ENCODE measurements at regions not wholly inside any gene's neighbourhood (a gene's known extent, or its start where the extent isn't known, plus 50 kb on each side); places are given as distances from the start of the nearest gene placed in this dataset.

DNA sequence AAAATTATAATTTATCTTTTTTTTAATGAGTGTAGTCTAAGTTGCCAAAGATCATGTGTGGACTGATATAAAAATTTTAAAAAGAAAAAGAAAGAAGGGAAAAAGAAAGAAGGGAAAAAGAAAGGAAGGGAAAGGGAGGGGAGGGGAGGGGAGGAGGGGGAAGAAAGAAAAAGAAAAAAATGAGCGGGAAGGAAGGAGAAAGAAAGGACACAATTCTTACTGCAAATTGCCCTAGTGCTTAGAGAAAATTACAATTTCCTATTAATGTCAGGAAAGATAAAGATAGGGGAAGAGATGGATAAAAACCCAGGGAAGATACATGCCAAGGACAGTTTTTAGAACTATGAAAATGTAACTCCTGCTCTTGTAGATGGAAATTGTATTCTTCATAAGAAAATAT lies 789.7 kb upstream of the GRAMD2B start:
- H3K4me3 Mint-ChIP-seq = no peak overlapping the region
- H3K36me3 Mint-ChIP-seq (ENCODE audit: low read depth) = no peaks in the 10 kb centered on the region
- no peaks in the 10 kb centered on the region for H3K4me1 Mint-ChIP-seq (ENCODE audit: low read depth)
- H3K9me3 Mint-ChIP-seq = no peaks in the 10 kb centered on the region
- H3K27me3 Mint-ChIP-seq (ENCODE audit: low read depth) = no peaks in the 10 kb centered on the region
- H3K27ac Mint-ChIP-seq = no peak overlapping the region

GRCh38 chr5:125634216-125634835 lies 788.9 kb upstream of the GRAMD2B start:
- Mint-ChIP-seq H3K4me3 (no peak overlapping the region), H3K9me3 (no peaks in the 10 kb centered on the region), H3K4me1 (ENCODE audit: low read depth) (no peaks in the 10 kb centered on the region), H3K27me3 (ENCODE audit: low read depth) (no peaks in the 10 kb centered on the region), H3K36me3 (ENCODE audit: low read depth) (no peaks in the 10 kb centered on the region), H3K27ac (no peak overlapping the region)

DNA sequence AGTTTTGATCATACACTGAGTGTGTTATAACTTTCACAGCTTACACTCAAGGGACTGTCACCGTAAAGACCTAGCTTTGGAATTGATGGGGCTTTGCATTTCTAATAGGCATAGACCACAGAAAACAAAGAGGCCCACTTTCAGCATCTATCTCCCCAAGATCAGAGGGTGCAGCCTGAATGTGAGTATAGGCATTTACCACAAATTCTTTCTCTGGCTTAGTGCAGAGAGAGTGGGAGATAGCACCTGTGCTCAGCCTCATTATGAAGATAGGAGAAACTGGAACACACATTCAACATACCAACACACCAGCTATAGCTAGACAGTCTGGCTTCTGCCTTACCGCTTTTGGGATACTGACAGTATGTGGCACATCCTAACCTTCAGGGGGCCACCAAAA lies 783.4 kb upstream of the GRAMD2B start:
- Mint-ChIP-seq H3K27ac (no peak overlapping the region), H3K4me3 (no peak overlapping the region), H3K9me3 (peaks cover 12% of the 10 kb centered on the region), H3K4me1 (ENCODE audit: low read depth) (no peaks in the 10 kb centered on the region), H3K27me3 (ENCODE audit: low read depth) (no peaks in the 10 kb centered on the region), H3K36me3 (ENCODE audit: low read depth) (no peaks in the 10 kb centered on the region)

- Mint-ChIP-seq H3K4me3 (no peak overlapping the region), H3K36me3 (ENCODE audit: low read depth) (no peaks in the 10 kb centered on the region), H3K4me1 (ENCODE audit: low read depth) (no peaks in the 10 kb centered on the region), H3K27ac (no peak overlapping the region), H3K9me3 (peaks cover 6% of the 10 kb centered on the region), H3K27me3 (ENCODE audit: low read depth) (no peaks in the 10 kb centered on the region)
Measured at GRCh38 chr5:125652761-125653160, 770.4 kb upstream of the GRAMD2B start.

- no peaks in the 10 kb centered on the region for H3K4me1 Mint-ChIP-seq (ENCODE audit: low read depth)
- no peaks in the 10 kb centered on the region for H3K9me3 Mint-ChIP-seq
- H3K27ac Mint-ChIP-seq = no peak overlapping the region
- H3K4me3 Mint-ChIP-seq = no peak overlapping the region
- no peaks in the 10 kb centered on the region for H3K27me3 Mint-ChIP-seq (ENCODE audit: low read depth)
- H3K36me3 Mint-ChIP-seq (ENCODE audit: low read depth) = no peaks in the 10 kb centered on the region
Measured at GRCh38 chr5:125654392-125654791, 768.8 kb upstream of the GRAMD2B start.

DNA sequence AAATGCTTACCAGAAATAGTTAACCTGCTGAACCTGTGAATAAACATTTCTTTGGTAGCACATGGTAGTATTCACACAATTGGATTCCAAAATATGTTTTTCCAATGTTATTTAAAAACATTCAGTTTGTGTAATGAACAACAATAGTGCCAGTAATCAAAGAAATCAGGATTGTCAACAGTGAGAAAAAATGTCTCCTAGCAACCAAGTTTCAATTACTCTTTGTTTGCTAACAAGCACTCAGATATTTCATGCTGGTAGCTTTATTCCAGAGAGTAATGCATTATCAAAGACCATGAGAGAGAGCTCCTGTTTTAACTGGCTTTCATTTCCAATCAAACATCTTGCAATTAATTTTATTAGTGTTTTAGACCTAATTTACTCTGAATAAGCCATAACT lies 768.1 kb upstream of the GRAMD2B start:
- Mint-ChIP-seq H3K27me3 (ENCODE audit: low read depth) (no peaks in the 10 kb centered on the region), H3K36me3 (ENCODE audit: low read depth) (no peaks in the 10 kb centered on the region), H3K4me1 (ENCODE audit: low read depth) (no peaks in the 10 kb centered on the region), H3K4me3 (no peak overlapping the region), H3K9me3 (no peaks in the 10 kb centered on the region), H3K27ac (no peak overlapping the region)

DNA sequence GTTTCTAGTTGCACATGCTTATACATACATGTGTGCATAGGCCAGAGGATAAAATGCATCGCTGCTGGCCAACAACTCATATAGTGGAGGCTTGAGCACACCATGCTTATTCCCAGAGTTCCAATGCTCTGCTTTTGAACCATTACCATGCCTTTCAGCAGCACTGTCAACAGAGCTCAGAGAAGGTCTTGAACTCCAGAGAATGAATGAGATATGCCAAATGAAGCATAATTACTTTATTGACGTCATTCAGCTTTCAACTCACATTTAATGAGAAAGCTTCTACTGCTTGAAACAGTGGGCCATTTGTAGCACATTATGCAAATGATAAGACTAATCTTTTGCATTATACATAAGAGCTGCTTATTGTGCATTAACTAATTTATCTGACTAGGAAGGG lies 765.3 kb upstream of the GRAMD2B start:
- no peak overlapping the region for H3K4me3 Mint-ChIP-seq
- H3K36me3 Mint-ChIP-seq (ENCODE audit: low read depth) = no peaks in the 10 kb centered on the region
- no peaks in the 10 kb centered on the region for H3K9me3 Mint-ChIP-seq
- H3K27me3 Mint-ChIP-seq (ENCODE audit: low read depth) = no peaks in the 10 kb centered on the region
- no peaks in the 10 kb centered on the region for H3K4me1 Mint-ChIP-seq (ENCODE audit: low read depth)
- H3K27ac Mint-ChIP-seq = no peak overlapping the region

DNA sequence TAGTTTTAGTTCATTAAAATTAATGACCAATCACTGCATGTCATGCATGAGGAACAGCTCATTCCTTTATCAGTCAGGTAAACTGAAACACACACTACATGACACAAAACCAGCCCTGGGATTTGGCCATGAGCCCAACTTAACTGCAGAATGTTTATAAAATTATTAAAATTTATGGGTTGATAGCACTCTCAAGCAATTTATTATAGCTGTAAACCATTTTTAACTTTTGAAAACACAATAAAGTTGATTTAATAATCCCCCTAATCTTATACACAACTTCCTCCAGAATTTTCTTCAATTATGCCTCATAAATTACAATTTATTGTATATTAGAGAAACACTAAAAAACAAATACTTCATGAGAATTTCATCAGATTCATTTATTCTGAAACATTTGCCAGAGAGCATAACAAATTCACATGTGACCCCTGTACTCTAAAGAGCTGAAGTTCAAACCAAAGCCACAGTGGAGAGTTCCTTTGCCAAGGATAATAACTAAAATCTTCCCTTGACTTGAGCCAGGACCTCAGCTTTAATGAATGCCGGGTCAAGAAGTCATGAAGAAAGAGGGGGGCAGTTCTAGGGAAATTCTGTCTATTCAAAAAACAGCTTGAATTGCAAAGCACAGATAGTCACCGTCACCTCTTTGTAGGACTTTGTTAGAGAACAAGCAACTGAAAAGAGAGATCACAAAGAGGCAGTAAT lies 763.7 kb upstream of the GRAMD2B start:
- H3K36me3 Mint-ChIP-seq (ENCODE audit: low read depth) = no peaks in the 10 kb centered on the region
- H3K27ac Mint-ChIP-seq = no peak overlapping the region
- H3K27me3 Mint-ChIP-seq (ENCODE audit: low read depth) = no peaks in the 10 kb centered on the region
- H3K9me3 Mint-ChIP-seq = peaks cover 11% of the 10 kb centered on the region
- no peaks in the 10 kb centered on the region for H3K4me1 Mint-ChIP-seq (ENCODE audit: low read depth)
- H3K4me3 Mint-ChIP-seq = no peak overlapping the region

- Mint-ChIP-seq H3K27me3 (ENCODE audit: low read depth) (no peaks in the 10 kb centered on the region), H3K4me3 (no peak overlapping the region), H3K36me3 (ENCODE audit: low read depth) (no peaks in the 10 kb centered on the region), H3K27ac (no peak overlapping the region), H3K4me1 (ENCODE audit: low read depth) (no peaks in the 10 kb centered on the region), H3K9me3 (peaks cover 13% of the 10 kb centered on the region)
Measured at GRCh38 chr5:125660231-125660895, 762.8 kb upstream of the GRAMD2B start.

GRCh38 chr5:125661584-125661983 lies 761.6 kb upstream of the GRAMD2B start:
- H3K36me3 Mint-ChIP-seq (ENCODE audit: low read depth) = no peaks in the 10 kb centered on the region
- H3K4me1 Mint-ChIP-seq (ENCODE audit: low read depth) = no peaks in the 10 kb centered on the region
- peaks cover 17% of the 10 kb centered on the region for H3K9me3 Mint-ChIP-seq
- H3K4me3 Mint-ChIP-seq = no peak overlapping the region
- H3K27me3 Mint-ChIP-seq (ENCODE audit: low read depth) = no peaks in the 10 kb centered on the region
- H3K27ac Mint-ChIP-seq = no peak overlapping the region

- peaks cover 15% of the 10 kb centered on the region for H3K9me3 Mint-ChIP-seq
- no peaks in the 10 kb centered on the region for H3K36me3 Mint-ChIP-seq (ENCODE audit: low read depth)
- H3K27me3 Mint-ChIP-seq (ENCODE audit: low read depth) = no peaks in the 10 kb centered on the region
- no peaks in the 10 kb centered on the region for H3K4me1 Mint-ChIP-seq (ENCODE audit: low read depth)
- H3K4me3 Mint-ChIP-seq = no peak overlapping the region
- no peak overlapping the region for H3K27ac Mint-ChIP-seq
Measured at GRCh38 chr5:125668884-125669283, 754.3 kb upstream of the GRAMD2B start.

- H3K27ac Mint-ChIP-seq = no peak overlapping the region
- no peak overlapping the region for H3K4me3 Mint-ChIP-seq
- H3K4me1 Mint-ChIP-seq (ENCODE audit: low read depth) = no peaks in the 10 kb centered on the region
- H3K27me3 Mint-ChIP-seq (ENCODE audit: low read depth) = no peaks in the 10 kb centered on the region
- no peaks in the 10 kb centered on the region for H3K36me3 Mint-ChIP-seq (ENCODE audit: low read depth)
- H3K9me3 Mint-ChIP-seq = peaks cover 5% of the 10 kb centered on the region
Measured at GRCh38 chr5:125673359-125673950, 749.8 kb upstream of the GRAMD2B start.

GRCh38 chr5:125679522-125679921 lies 743.7 kb upstream of the GRAMD2B start:
- Mint-ChIP-seq H3K9me3 (no peaks in the 10 kb centered on the region), H3K27me3 (ENCODE audit: low read depth) (no peaks in the 10 kb centered on the region), H3K4me3 (no peak overlapping the region), H3K36me3 (ENCODE audit: low read depth) (no peaks in the 10 kb centered on the region), H3K4me1 (ENCODE audit: low read depth) (no peaks in the 10 kb centered on the region), H3K27ac (no peak overlapping the region)

DNA sequence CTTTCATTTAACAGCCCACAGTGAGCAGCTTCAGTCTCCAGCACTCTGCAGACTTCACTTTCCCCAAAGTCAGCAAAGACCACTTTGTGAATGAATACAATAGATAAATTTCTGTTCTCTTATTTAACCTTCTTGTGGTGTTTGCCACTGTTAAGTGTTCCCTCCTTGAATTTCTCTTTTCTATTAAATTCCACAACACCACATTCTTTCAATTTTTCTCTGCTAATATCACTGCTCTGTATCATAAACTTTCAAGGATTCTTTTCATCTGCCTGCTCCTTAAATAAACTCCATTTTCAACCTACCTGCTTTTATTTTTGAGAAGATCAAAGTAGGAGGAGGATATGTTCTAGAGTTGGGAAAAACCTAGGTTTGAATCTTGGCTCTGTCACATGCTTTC lies 739.5 kb upstream of the GRAMD2B start:
- H3K9me3 Mint-ChIP-seq = no peaks in the 10 kb centered on the region

GRCh38 chr5:125685771-125686170 lies 737.4 kb upstream of the GRAMD2B start:
- no peaks in the 10 kb centered on the region for H3K9me3 Mint-ChIP-seq
- H3K27me3 Mint-ChIP-seq (ENCODE audit: low read depth) = no peaks in the 10 kb centered on the region
- H3K4me1 Mint-ChIP-seq (ENCODE audit: low read depth) = no peaks in the 10 kb centered on the region
- H3K27ac Mint-ChIP-seq = no peak overlapping the region
- H3K36me3 Mint-ChIP-seq (ENCODE audit: low read depth) = no peaks in the 10 kb centered on the region
- H3K4me3 Mint-ChIP-seq = no peak overlapping the region

More for the DNA sequence above, 739.5 kb upstream of the GRAMD2B start:
- no peaks in the 10 kb centered on the region for H3K36me3 Mint-ChIP-seq (ENCODE audit: low read depth)
- no peaks in the 10 kb centered on the region for H3K4me1 Mint-ChIP-seq (ENCODE audit: low read depth)
- no peak overlapping the region for H3K4me3 Mint-ChIP-seq
- H3K27me3 Mint-ChIP-seq (ENCODE audit: low read depth) = no peaks in the 10 kb centered on the region
- no peak overlapping the region for H3K27ac Mint-ChIP-seq
